K562 (cell line): ENCODE measurements at regions not wholly inside any gene's neighbourhood (a gene's known extent, or its start where the extent isn't known, plus 50 kb on each side); places are given as distances from the start of the nearest gene placed in this dataset.
"Not testable (repeated sequence)": the region's sequence is repeated elsewhere in the genome, so short reads cannot be mapped to it uniquely, and the experiment has no call there.

ENCODE experiments used
- ATAC-seq: fragments of 200-7000 bp; cut with Tn5 transposase; 3 replicates; pipeline ENCODE4 v1.9.1; 2020; ENCODE audit warnings: moderate library complexity
- BruUV-seq: library from RNA; stranded (reverse); fragments of 400-500 nt; replicated peaks from 2 replicates; lab custom pipeline; 2021; lab: Mats Ljungman, UMichigan
- CTCF ChIA-PET: fragments of 300-600 bp; formaldehyde crosslinking; extraction: SDS; loops from one replicate; lab custom pipeline; 2021; ENCODE audit warnings: low intra/inter-chr PET ratio; lab: Yijun Ruan, JAX
- POLR2A ChIA-PET: fragments of 300-600, 350-650 bp; sonication (Branson Sonifier 250); formaldehyde crosslinking; extraction: SDS; loops from one replicate; lab custom pipeline; 2021; ENCODE audit warnings: antibody characterized with exemption, inconsistent platforms; lab: Yijun Ruan, JAX
- DNase-seq, 4 experiments: peaks; one replicate each; pipeline versions ENCODE4 v3.0.0 to v3.0.0-alpha.2; 2011 to 2018; ENCODE audit warnings: low spot score in 3 of 4, mixed read lengths in 3 of 4; ENCODE audit errors: extremely low read depth in 1 of 4
- FAIRE-seq: peaks from 2 replicates; lab custom pipeline; 2011; peaks lifted over from hg19 to GRCh38; lab: Jason Lieb, UNC
- H2AFZ ChIP-seq: 2 replicates; pipeline ENCODE4 v1.6.0; 2011; ENCODE audit warnings: low read depth, low read length, control low read depth, inconsistent platforms
- H3K27ac ChIP-seq: fragments of 200-600 bp; 3 replicates; pipeline ENCODE4 v1.8.0; 2011; ENCODE audit warnings: low read depth, mild to moderate bottlenecking, control low read depth, inconsistent platforms, low read length, moderate library complexity, mixed read lengths; ENCODE audit errors: extremely low read depth
- H3K27me3 ChIP-seq, 2 experiments: fragments of 300-600 bp in 1 of 2; 2 replicates in 1 of 2; 3 replicates in 1 of 2; pipeline versions ENCODE4 v1.6.0 to v1.8.0; 2011; ENCODE audit warnings: inconsistent platforms in 2 of 2, low read length in 2 of 2, mild to moderate bottlenecking in 1 of 2, mixed read lengths in 1 of 2, moderate library complexity in 1 of 2; ENCODE audit not compliant: control insufficient read depth in 2 of 2, insufficient read depth in 2 of 2
- H3K36me3 ChIP-seq: fragments of 300-600 bp; 3 replicates; pipeline ENCODE4 v1.8.0; 2011; ENCODE audit warnings: mild to moderate bottlenecking, low read length, inconsistent platforms; ENCODE audit not compliant: control insufficient read depth, insufficient read depth
- H3K4me1 ChIP-seq, 2 experiments: fragments of 200-600 bp in 1 of 2; replicated peaks in 1 of 2; 2 replicates in 1 of 2; 3 replicates in 1 of 2; pipeline versions ENCODE4 v1.5.1 to v1.8.0; 2011; ENCODE audit warnings: inconsistent platforms in 2 of 2, low read length in 2 of 2, mild to moderate bottlenecking in 1 of 2, mixed read lengths in 1 of 2, moderate library complexity in 1 of 2; ENCODE audit not compliant: control insufficient read depth in 2 of 2, insufficient read depth in 2 of 2
- H3K4me2 ChIP-seq: 2 replicates; pipeline ENCODE4 v1.6.1; 2011; ENCODE audit warnings: low read length, control low read depth, inconsistent platforms, mixed read lengths; ENCODE audit not compliant: insufficient read depth
- H3K4me3 ChIP-seq: fragments of 200-600 bp; sonication (generic), shearing (Covaris generic); 2 replicates; pipeline ENCODE4 v1.5.1; 2016; ENCODE audit warnings: control low read depth, inconsistent platforms
- H3K79me2 ChIP-seq: fragments of 200-600 bp; 3 replicates; pipeline ENCODE4 v1.8.0; 2011; ENCODE audit warnings: low read length, inconsistent platforms; ENCODE audit not compliant: control insufficient read depth, insufficient read depth
- H3K9ac ChIP-seq, 2 experiments: 2 replicates each; pipeline versions ENCODE4 v1.6.0 to v1.6.1; 2011; ENCODE audit warnings: low read depth in 2 of 2, low read length in 2 of 2, control low read depth in 1 of 2, inconsistent platforms in 1 of 2, mild to moderate bottlenecking in 1 of 2, mixed read lengths in 1 of 2; ENCODE audit not compliant: insufficient read depth in 1 of 2
- H3K9me1 ChIP-seq: one replicate; pipeline ENCODE4 v1.6.0; 2011; ENCODE audit warnings: inconsistent platforms, mild to moderate bottlenecking, low read length, moderate library complexity; ENCODE audit not compliant: control insufficient read depth, insufficient read depth
- H3K9me3 ChIP-seq: replicated peaks from 2 replicates; pipeline ENCODE4 v1.5.1; 2011; ENCODE audit warnings: low read depth, low read length, inconsistent platforms; ENCODE audit not compliant: control insufficient read depth, insufficient read depth
- H4K20me1 ChIP-seq: replicated peaks from 2 replicates; pipeline ENCODE4 v1.6.1; 2011; ENCODE audit warnings: low read length, inconsistent platforms, mixed read lengths; ENCODE audit not compliant: control insufficient read depth, insufficient read depth
- WGBS: fragments of 100-300 bp; shearing (Covaris generic); methylation state at CpG from one replicate; pipeline ENCODE4 v1.1.6; 2016; ENCODE audit warnings: low coverage, mixed read lengths; ENCODE audit not compliant: insufficient coverage; ENCODE audit errors: missing lambda C conversion rate; 5-methylcytosine and 5-hydroxymethylcytosine counted together
- in situ Hi-C: fragments of 300-500 bp; cut with MboI; formaldehyde crosslinking; loops from 4 replicates; pipeline ENCODE4 v1.15.0; 2018; ENCODE audit warnings: inconsistent platforms, mixed read lengths
- intact Hi-C: fragments of 100-400 bp; cut with micrococcal nuclease; formaldehyde crosslinking; loops from 2 replicates; pipeline ENCODE4 v1.14.2; 2022

GRCh38 chr11:67817558-67817957 is 143.1 kb upstream of the ALDH3B2 start:
- in situ Hi-C loops, H3K9ac ChIP-seq, DNase-seq, POLR2A ChIA-PET, H4K20me1 ChIP-seq, CTCF ChIA-PET, H3K4me2 ChIP-seq, BruUV-seq, H3K9me3 ChIP-seq, H3K4me3 ChIP-seq, H3K4me1 ChIP-seq, H3K9me1 ChIP-seq, H2AFZ ChIP-seq, FAIRE-seq, H3K36me3 ChIP-seq, ATAC-seq, H3K27me3 ChIP-seq, H3K27ac ChIP-seq, H3K79me2 ChIP-seq, intact Hi-C loops: not testable (repeated sequence)
- 25% methylated on average over 18 of the region's 21 CpGs for WGBS

DNA sequence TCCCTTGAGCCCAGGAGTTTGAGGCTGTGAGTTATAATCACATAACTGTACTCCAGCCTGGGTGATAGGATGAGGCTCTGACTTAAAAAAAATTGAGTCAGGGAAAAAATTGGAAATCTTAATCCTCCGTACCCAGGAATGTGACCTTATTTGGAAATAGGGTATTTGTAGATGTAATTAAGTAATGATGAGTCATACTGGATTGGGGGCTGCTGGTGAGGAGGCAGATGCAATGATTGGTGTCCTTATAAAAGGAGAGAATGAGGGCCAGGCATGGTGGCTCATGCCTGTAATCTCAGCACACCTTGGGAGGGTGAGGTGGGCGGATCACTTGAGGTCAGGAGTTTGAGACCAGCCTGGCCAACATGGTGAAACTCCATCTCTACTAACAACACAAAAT is 134.9 kb upstream of the ALDH3B2 start:
- H3K4me1 ChIP-seq: peaks cover 2 to 13% of the 10 kb centered on the region in 2 experiments; a peak in 2 of 5 replicates
- POLR2A ChIA-PET, H2AFZ ChIP-seq, in situ Hi-C loops, DNase-seq, H3K4me2 ChIP-seq, H3K4me3 ChIP-seq, H3K9me1 ChIP-seq, H3K9ac ChIP-seq, H3K9me3 ChIP-seq, H3K79me2 ChIP-seq, H3K27ac ChIP-seq, H3K36me3 ChIP-seq, ATAC-seq, H4K20me1 ChIP-seq, FAIRE-seq, BruUV-seq: not testable (repeated sequence)
- 21% methylated on average over 2 of the region's 2 CpGs for WGBS
- intact Hi-C loops: loop anchor here (10.0 kb wide), 1 partner anchor 164 kb away; no protein-coding TSS in a partner anchor
- peaks cover 0 to 10% of the 10 kb centered on the region in 2 experiments; a peak in 3 of 5 replicates for H3K27me3 ChIP-seq
- CTCF ChIA-PET: interaction anchor here (0.6 kb wide), 1 partner anchor 268 kb away, joined by 3 read pairs; no protein-coding TSS in a partner anchor

DNA sequence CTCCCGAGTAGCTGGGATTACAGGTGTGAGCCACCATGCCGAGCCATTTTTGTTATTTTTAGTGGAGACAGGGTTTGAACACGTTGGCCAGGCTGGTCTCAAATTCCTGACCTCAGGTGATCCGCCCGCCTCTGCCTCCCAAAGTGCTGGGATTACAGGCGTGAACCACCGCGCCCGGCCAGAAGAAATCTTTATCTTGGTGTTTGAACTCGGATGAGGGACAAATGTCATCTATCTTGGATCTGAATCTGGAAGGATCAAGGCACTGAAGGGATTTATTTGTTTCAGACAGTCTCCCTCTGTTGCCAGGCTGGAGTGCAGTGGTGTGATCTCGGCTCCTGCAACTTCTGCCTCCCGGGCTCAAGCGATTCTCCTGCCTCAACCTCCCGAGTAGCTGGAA is 133.5 kb upstream of the ALDH3B2 start:
- peaks cover 0 to 10% of the 10 kb centered on the region in 2 experiments; a peak in 3 of 5 replicates for H3K27me3 ChIP-seq
- H3K9me1 ChIP-seq, POLR2A ChIA-PET, CTCF ChIA-PET, in situ Hi-C loops, FAIRE-seq, BruUV-seq, DNase-seq, ATAC-seq, H2AFZ ChIP-seq, H3K4me3 ChIP-seq, H3K27ac ChIP-seq, H3K4me2 ChIP-seq, H3K9me3 ChIP-seq, H3K9ac ChIP-seq, H3K79me2 ChIP-seq, H4K20me1 ChIP-seq, H3K36me3 ChIP-seq: not testable (repeated sequence)
- intact Hi-C loops: loop anchor here (10.0 kb wide), 1 partner anchor 163 kb away; no protein-coding TSS in a partner anchor
- WGBS: 25% methylated on average over 11 of the region's 14 CpGs
- peaks cover 4 to 13% of the 10 kb centered on the region in 2 experiments; a peak in 2 of 5 replicates for H3K4me1 ChIP-seq

GRCh38 chr11:67806728-67807235 is 132.4 kb upstream of the ALDH3B2 start:
- CTCF ChIA-PET, in situ Hi-C loops, H3K9ac ChIP-seq, DNase-seq, H3K9me3 ChIP-seq, H3K4me2 ChIP-seq, H3K9me1 ChIP-seq, H3K27me3 ChIP-seq, FAIRE-seq, H2AFZ ChIP-seq, H3K79me2 ChIP-seq, H3K4me3 ChIP-seq, H3K36me3 ChIP-seq, POLR2A ChIA-PET, ATAC-seq, H3K27ac ChIP-seq, H4K20me1 ChIP-seq, BruUV-seq: not testable (repeated sequence)
- H3K4me1 ChIP-seq: peaks cover 4 to 13% of the 10 kb centered on the region in 2 experiments; a peak in 2 of 5 replicates
- 5% methylated on average over 6 of the region's 8 CpGs for WGBS
- intact Hi-C loops: loop anchor here (10.0 kb wide), 1 partner anchor 162 kb away; no protein-coding TSS in a partner anchor
